ENCODE measurements at regions not wholly inside any gene's neighbourhood (a gene's known extent, or its start where the extent isn't known, plus 50 kb on each side); places are given as distances from the start of the nearest gene placed in this dataset.

GRCh38 chr5:66277981-66278380 is 133.9 kb downstream of the SREK1 start:
- Histone ChIP-seq H3K27me3 (no peaks in the 10 kb centered on the region), H3K36me3 (no peaks in the 10 kb centered on the region), H3K4me1 (no peaks in the 10 kb centered on the region), H3K27ac (no peak overlapping the region), H3K4me3 (no peak overlapping the region), H3K9me3 (no peaks in the 10 kb centered on the region)
- no peak for TF ChIP-seq POLR2AphosphoS5 (IDR thresholded peaks at IDR 0.05)
- TF ChIP-seq POLR2A (IDR thresholded peaks at IDR 0.05): no peak
- TF ChIP-seq EP300 (IDR thresholded peaks at IDR 0.05): no peak
- no peak for TF ChIP-seq CTCF (IDR thresholded peaks at IDR 0.05)
- intact Hi-C loops (cut with DNase I; ENCODE audit: low total_unique reads): no loop called here
- 82 to 96% (median 91%) methylated on average over 2 of the region's 2 CpGs for WGBS, 5 donors
- no peak for DNase-seq

- no peaks in the 10 kb centered on the region for H3K4me1 ChIP-seq
- no peaks in the 10 kb centered on the region for H3K9me3 ChIP-seq
- H3K4me3 ChIP-seq: no peak overlapping the region
- no peak for DNase-seq
- H3K27me3 ChIP-seq: no peaks in the 10 kb centered on the region
- TF ChIP-seq POLR2AphosphoS5 (IDR thresholded peaks at IDR 0.05): no peak
- TF ChIP-seq EP300 (IDR thresholded peaks at IDR 0.05): no peak
- no peak for TF ChIP-seq CTCF (IDR thresholded peaks at IDR 0.05)
- TF ChIP-seq POLR2A (IDR thresholded peaks at IDR 0.05): no peak
- H3K27ac ChIP-seq: no peak overlapping the region
- no peaks in the 10 kb centered on the region for H3K36me3 ChIP-seq
- 64 to 87% (median 84%) methylated on average over 4 of the region's 4 CpGs for WGBS, 5 donors
- intact Hi-C loops (cut with DNase I; ENCODE audit: low total_unique reads): no loop called here
Observed at GRCh38 chr5:66281294-66281693, 137.2 kb downstream of the SREK1 start.

DNA sequence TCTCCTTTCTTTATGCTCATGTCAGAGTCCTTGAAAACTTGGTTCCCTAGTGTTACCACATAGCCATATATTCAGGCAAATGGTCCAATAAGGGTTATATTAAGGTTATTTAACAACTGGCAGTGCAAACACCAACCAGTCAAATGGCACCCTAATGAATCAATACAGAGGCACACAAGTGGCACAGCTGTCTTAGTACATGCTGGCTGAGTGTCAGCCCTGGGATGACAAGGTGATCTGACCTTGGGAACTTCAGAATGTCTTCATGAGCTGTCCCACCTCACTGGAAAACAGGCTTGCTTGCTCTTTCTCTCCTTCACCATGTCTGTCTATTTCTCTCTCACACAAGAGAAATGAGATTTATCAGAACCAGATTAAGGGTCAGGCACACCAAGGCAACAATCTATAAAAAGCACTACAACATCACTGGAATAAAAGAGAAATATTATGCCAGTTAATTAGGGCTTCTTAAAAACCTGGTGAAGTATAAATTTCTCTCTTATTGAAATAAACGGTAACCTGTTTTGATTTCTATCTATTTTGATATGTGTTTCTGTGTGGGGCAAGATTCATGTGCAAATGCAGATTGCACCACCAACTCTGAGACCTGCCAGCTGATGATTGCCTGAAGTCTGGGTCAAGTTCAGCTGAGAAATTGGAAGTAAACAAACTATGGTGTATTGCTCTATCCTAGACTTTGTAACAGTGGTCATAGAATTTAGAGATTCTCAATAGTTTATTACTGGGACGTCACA is 140.7 kb downstream of the SREK1 start:
- Histone ChIP-seq H3K27me3 (no peaks in the 10 kb centered on the region), H3K4me1 (no peaks in the 10 kb centered on the region), H3K27ac (no peak overlapping the region), H3K4me3 (no peak overlapping the region), H3K9me3 (no peaks in the 10 kb centered on the region), H3K36me3 (no peaks in the 10 kb centered on the region)
- intact Hi-C loops (cut with DNase I; ENCODE audit: low total_unique reads): no loop called here
- 57 to 85% (median 61%) methylated on average over 2 of the region's 2 CpGs for WGBS, 5 donors
- TF ChIP-seq CTCF (IDR thresholded peaks at IDR 0.05) (no peak), POLR2AphosphoS5 (IDR thresholded peaks at IDR 0.05) (no peak), POLR2A (IDR thresholded peaks at IDR 0.05) (no peak), EP300 (IDR thresholded peaks at IDR 0.05) (no peak)
- no peak for DNase-seq

GRCh38 chr5:66285343-66285922 is 141.3 kb downstream of the SREK1 start:
- no peak overlapping the region for H3K4me3 ChIP-seq
- no peak for DNase-seq
- no peaks in the 10 kb centered on the region for H3K4me1 ChIP-seq
- no peaks in the 10 kb centered on the region for H3K36me3 ChIP-seq
- no peak for TF ChIP-seq EP300 (IDR thresholded peaks at IDR 0.05)
- no peak for TF ChIP-seq POLR2A (IDR thresholded peaks at IDR 0.05)
- TF ChIP-seq CTCF (IDR thresholded peaks at IDR 0.05): no peak
- TF ChIP-seq POLR2AphosphoS5 (IDR thresholded peaks at IDR 0.05): no peak
- H3K27me3 ChIP-seq: no peaks in the 10 kb centered on the region
- no peaks in the 10 kb centered on the region for H3K9me3 ChIP-seq
- intact Hi-C loops (cut with DNase I; ENCODE audit: low total_unique reads): no loop called here
- WGBS, 5 donors: 83 to 94% (median 89%) methylated on average over 3 of the region's 3 CpGs
- H3K27ac ChIP-seq: no peak overlapping the region

All from stomach (tissue), 8 donors.